ENCODE measurements at regions not wholly inside any gene's neighbourhood (a gene's known extent, or its start where the extent isn't known, plus 50 kb on each side); places are given as distances from the start of the nearest gene placed in this dataset.

- DNase-seq (ENCODE audit: low read depth, low spot score), result no peak
- no peaks in the 10 kb centered on the region for H3K9me3 ChIP-seq (ENCODE audit: control insufficient read depth, insufficient read depth, low read length)
- no peaks in the 10 kb centered on the region; the same call in 1 of the 2 replicates for H3K27me3 ChIP-seq (ENCODE audit: control insufficient read depth, insufficient read depth, low read length)
- no CpG with 5 or more reads among the region's 13 CpGs for WGBS (ENCODE audit: insufficient coverage, insufficient read length)
- peaks cover 3% of the 10 kb centered on the region; the same call in 1 of the 2 replicates for H3K4me1 ChIP-seq (ENCODE audit: control insufficient read depth, insufficient read depth, low read length)
- H3K36me3 ChIP-seq (ENCODE audit: control insufficient read depth, insufficient read depth, low read length), result no peaks in the 10 kb centered on the region
- no peak overlapping the region for H3K27ac ChIP-seq (ENCODE audit: low read length)
- no peak overlapping the region for H3K4me3 ChIP-seq (ENCODE audit: low read length)
These were observed 214.8 kb upstream of the SESN3 start for GRCh38 chr11:95445746-95446333.

- no CpG with 5 or more reads among the region's 5 CpGs for WGBS (ENCODE audit: insufficient coverage, insufficient read length)
- H3K4me3 ChIP-seq (ENCODE audit: low read length), result no peak overlapping the region
- H3K27me3 ChIP-seq (ENCODE audit: control insufficient read depth, insufficient read depth, low read length), result no peaks in the 10 kb centered on the region
- no peak overlapping the region for H3K27ac ChIP-seq (ENCODE audit: low read length)
- H3K36me3 ChIP-seq (ENCODE audit: control insufficient read depth, insufficient read depth, low read length), result no peaks in the 10 kb centered on the region
- no peaks in the 10 kb centered on the region for H3K9me3 ChIP-seq (ENCODE audit: control insufficient read depth, insufficient read depth, low read length)
- no peak for DNase-seq (ENCODE audit: low read depth, low spot score)
- H3K4me1 ChIP-seq (ENCODE audit: control insufficient read depth, insufficient read depth, low read length), result peaks cover 3% of the 10 kb centered on the region; the same call in 1 of the 2 replicates
These were observed 213.6 kb upstream of the SESN3 start for GRCh38 chr11:95444309-95445241.

GRCh38 chr11:95443386-95443785, 212.4 kb upstream of the SESN3 start:
- Histone ChIP-seq H3K9me3 (ENCODE audit: control insufficient read depth, insufficient read depth, low read length) (no peaks in the 10 kb centered on the region), H3K27ac (ENCODE audit: low read length) (no peak overlapping the region), H3K27me3 (ENCODE audit: control insufficient read depth, insufficient read depth, low read length) (no peaks in the 10 kb centered on the region), H3K4me1 (ENCODE audit: control insufficient read depth, insufficient read depth, low read length) (peaks cover 3% of the 10 kb centered on the region; the same call in 1 of the 2 replicates), H3K4me3 (ENCODE audit: low read length) (no peak overlapping the region), H3K36me3 (ENCODE audit: control insufficient read depth, insufficient read depth, low read length) (no peaks in the 10 kb centered on the region)
- DNase-seq (ENCODE audit: low read depth, low spot score), result no peak
- WGBS (ENCODE audit: insufficient coverage, insufficient read length), result no CpG with 5 or more reads among the region's 5 CpGs

GRCh38 chr11:95442531-95443050, 211.6 kb upstream of the SESN3 start:
- H3K27me3 ChIP-seq (ENCODE audit: control insufficient read depth, insufficient read depth, low read length), result no peaks in the 10 kb centered on the region
- no CpG with 5 or more reads among the region's 3 CpGs for WGBS (ENCODE audit: insufficient coverage, insufficient read length)
- DNase-seq (ENCODE audit: low read depth, low spot score), result no peak
- H3K36me3 ChIP-seq (ENCODE audit: control insufficient read depth, insufficient read depth, low read length), result no peaks in the 10 kb centered on the region
- H3K4me1 ChIP-seq (ENCODE audit: control insufficient read depth, insufficient read depth, low read length), result peaks cover 3% of the 10 kb centered on the region; the same call in 1 of the 2 replicates
- no peak overlapping the region for H3K27ac ChIP-seq (ENCODE audit: low read length)
- no peak overlapping the region for H3K4me3 ChIP-seq (ENCODE audit: low read length)
- no peaks in the 10 kb centered on the region for H3K9me3 ChIP-seq (ENCODE audit: control insufficient read depth, insufficient read depth, low read length)

GRCh38 chr11:95435628-95436353, 204.8 kb upstream of the SESN3 start:
- WGBS (ENCODE audit: insufficient coverage, insufficient read length), result no CpG with 5 or more reads among the region's 9 CpGs
- H3K4me3 ChIP-seq (ENCODE audit: low read length), result no peak overlapping the region

GRCh38 chr11:95435192-95435591, 204.2 kb upstream of the SESN3 start:
- H3K9me3 ChIP-seq (ENCODE audit: control insufficient read depth, insufficient read depth, low read length), result no peaks in the 10 kb centered on the region
- no peak for DNase-seq (ENCODE audit: low read depth, low spot score)
- no peak overlapping the region for H3K4me3 ChIP-seq (ENCODE audit: low read length)
- no peaks in the 10 kb centered on the region for H3K27me3 ChIP-seq (ENCODE audit: control insufficient read depth, insufficient read depth, low read length)
- no CpG with 5 or more reads among the region's 3 CpGs for WGBS (ENCODE audit: insufficient coverage, insufficient read length)
- H3K4me1 ChIP-seq (ENCODE audit: control insufficient read depth, insufficient read depth, low read length), result no peaks in the 10 kb centered on the region
- no peak overlapping the region for H3K27ac ChIP-seq (ENCODE audit: low read length)
- H3K36me3 ChIP-seq (ENCODE audit: control insufficient read depth, insufficient read depth, low read length), result no peaks in the 10 kb centered on the region

More at GRCh38 chr11:95435628-95436353, 204.8 kb upstream of the SESN3 start:
- Histone ChIP-seq H3K27me3 (ENCODE audit: control insufficient read depth, insufficient read depth, low read length) (no peaks in the 10 kb centered on the region), H3K9me3 (ENCODE audit: control insufficient read depth, insufficient read depth, low read length) (no peaks in the 10 kb centered on the region), H3K4me1 (ENCODE audit: control insufficient read depth, insufficient read depth, low read length) (no peaks in the 10 kb centered on the region), H3K36me3 (ENCODE audit: control insufficient read depth, insufficient read depth, low read length) (no peaks in the 10 kb centered on the region), H3K27ac (ENCODE audit: low read length) (no peak overlapping the region)
- DNase-seq (ENCODE audit: low read depth, low spot score), result no peak

GRCh38 chr11:95434489-95435057, 203.6 kb upstream of the SESN3 start:
- no CpG with 5 or more reads among the region's 1 CpG for WGBS (ENCODE audit: insufficient coverage, insufficient read length)
- DNase-seq (ENCODE audit: low read depth, low spot score), result no peak

GRCh38 chr11:95434009-95434408, 203.0 kb upstream of the SESN3 start:
- H3K27me3 ChIP-seq (ENCODE audit: control insufficient read depth, insufficient read depth, low read length), result no peaks in the 10 kb centered on the region
- no peak overlapping the region for H3K27ac ChIP-seq (ENCODE audit: low read length)
- no peak overlapping the region for H3K4me3 ChIP-seq (ENCODE audit: low read length)
- H3K4me1 ChIP-seq (ENCODE audit: control insufficient read depth, insufficient read depth, low read length), result no peaks in the 10 kb centered on the region
- H3K9me3 ChIP-seq (ENCODE audit: control insufficient read depth, insufficient read depth, low read length), result no peaks in the 10 kb centered on the region
- DNase-seq (ENCODE audit: low read depth, low spot score), result no peak
- no CpG with 5 or more reads among the region's 2 CpGs for WGBS (ENCODE audit: insufficient coverage, insufficient read length)
- no peaks in the 10 kb centered on the region for H3K36me3 ChIP-seq (ENCODE audit: control insufficient read depth, insufficient read depth, low read length)

More at GRCh38 chr11:95434489-95435057, 203.6 kb upstream of the SESN3 start:
- Histone ChIP-seq H3K27ac (ENCODE audit: low read length) (no peak overlapping the region), H3K4me1 (ENCODE audit: control insufficient read depth, insufficient read depth, low read length) (no peaks in the 10 kb centered on the region), H3K36me3 (ENCODE audit: control insufficient read depth, insufficient read depth, low read length) (no peaks in the 10 kb centered on the region), H3K27me3 (ENCODE audit: control insufficient read depth, insufficient read depth, low read length) (no peaks in the 10 kb centered on the region), H3K4me3 (ENCODE audit: low read length) (no peak overlapping the region), H3K9me3 (ENCODE audit: control insufficient read depth, insufficient read depth, low read length) (no peaks in the 10 kb centered on the region)

- Histone ChIP-seq H3K9me3 (ENCODE audit: control insufficient read depth, insufficient read depth, low read length) (no peaks in the 10 kb centered on the region), H3K36me3 (ENCODE audit: control insufficient read depth, insufficient read depth, low read length) (no peaks in the 10 kb centered on the region), H3K4me3 (ENCODE audit: low read length) (no peak overlapping the region), H3K27ac (ENCODE audit: low read length) (no peak overlapping the region), H3K27me3 (ENCODE audit: control insufficient read depth, insufficient read depth, low read length) (no peaks in the 10 kb centered on the region), H3K4me1 (ENCODE audit: control insufficient read depth, insufficient read depth, low read length) (no peaks in the 10 kb centered on the region)
- no CpG with 5 or more reads among the region's 4 CpGs for WGBS (ENCODE audit: insufficient coverage, insufficient read length)
- DNase-seq (ENCODE audit: low read depth, low spot score), result no peak
These were observed 201.9 kb upstream of the SESN3 start for GRCh38 chr11:95432714-95433503.

All from iPS DF 6.9 (cell line).